ENCODE measurements at regions not wholly inside any gene's neighbourhood (a gene's known extent, or its start where the extent isn't known, plus 50 kb on each side); places are given as distances from the start of the nearest gene placed in this dataset.

GRCh38 chr21:21963911-21964310, 965.7 kb downstream of the NCAM2 start:
- TF ChIP-seq ZBTB43 (CRISPR knock-in tag; IDR thresholded peaks at IDR 0.05): no peak
- TF ChIP-seq ERG (CRISPR knock-in tag; IDR thresholded peaks at IDR 0.05): no peak
- no peak for TF ChIP-seq ZNF232 (CRISPR knock-in tag; IDR thresholded peaks at IDR 0.05)
- no peak for TF ChIP-seq ATF2 (CRISPR knock-in tag; IDR thresholded peaks at IDR 0.05; ENCODE audit: borderline replicate concordance, low read depth)
- no peak for TF ChIP-seq ZNF317 (CRISPR knock-in tag; IDR thresholded peaks at IDR 0.05; ENCODE audit: borderline replicate concordance, low read depth)
- TF ChIP-seq RORB (CRISPR knock-in tag; IDR thresholded peaks at IDR 0.05): no peak
- no peak for TF ChIP-seq ZNF263 (CRISPR knock-in tag; IDR thresholded peaks at IDR 0.05; ENCODE audit: low read depth)
- TF ChIP-seq ZNF532 (CRISPR knock-in tag; IDR thresholded peaks at IDR 0.05; ENCODE audit: borderline replicate concordance): no peak
- TF ChIP-seq MLX (CRISPR knock-in tag; IDR thresholded peaks at IDR 0.05): no peak
- Mint-ChIP-seq H3K4me1 (peaks cover 4% of the 10 kb centered on the region), H3K9me3 (peaks cover 54% of the 10 kb centered on the region), H3K27ac (no peak overlapping the region), H3K36me3 (peaks cover 31% of the 10 kb centered on the region), H3K27me3 (ENCODE audit: low read depth) (peaks cover 40% of the 10 kb centered on the region), H3K4me3 (no peak overlapping the region)
- ChIA-PET POLR2A (no interaction called here), CTCF (no interaction called here)
- ATAC-seq: no peak
- DNase-seq (ENCODE audit: low spot score): no peak

- H3K9me3 Mint-ChIP-seq: peaks cover 38% of the 10 kb centered on the region
- H3K36me3 Mint-ChIP-seq: peaks cover 23% of the 10 kb centered on the region
- POLR2A ChIA-PET: no interaction called here
Observed at GRCh38 chr21:21968810-21969209, 970.6 kb downstream of the NCAM2 start.

More at GRCh38 chr21:21968810-21969209, 970.6 kb downstream of the NCAM2 start:
- Mint-ChIP-seq H3K4me3 (no peak overlapping the region), H3K27ac (no peak overlapping the region), H3K4me1 (peaks cover 26% of the 10 kb centered on the region), H3K27me3 (ENCODE audit: low read depth) (peaks cover 65% of the 10 kb centered on the region)
- CTCF ChIA-PET: no interaction called here
- no peak for TF ChIP-seq PRDM15 (CRISPR knock-in tag; IDR thresholded peaks at IDR 0.05)
- no peak for TF ChIP-seq CBFB (CRISPR knock-in tag; IDR thresholded peaks at IDR 0.05; ENCODE audit: low read depth)
- no peak for TF ChIP-seq ERG (CRISPR knock-in tag; IDR thresholded peaks at IDR 0.05)
- no peak for TF ChIP-seq TEAD4 (CRISPR knock-in tag; IDR thresholded peaks at IDR 0.05)
- no peak for TF ChIP-seq ZNF263 (CRISPR knock-in tag; IDR thresholded peaks at IDR 0.05; ENCODE audit: low read depth)
- no peak for TF ChIP-seq RELA (CRISPR knock-in tag; IDR thresholded peaks at IDR 0.05; ENCODE audit: borderline replicate concordance)
- TF ChIP-seq FOXP4 (CRISPR knock-in tag; IDR thresholded peaks at IDR 0.05): no peak
- ATAC-seq (peak; percentile 53; the same call in 1 of the 2 replicates), DNase-seq (ENCODE audit: low spot score) (no peak)

Data from WTC11 (cell line).